Retinal pigment epithelial cell (primary cell): ENCODE measurements at regions not wholly inside any gene's neighbourhood (a gene's known extent, or its start where the extent isn't known, plus 50 kb on each side); places are given as distances from the start of the nearest gene placed in this dataset.

ENCODE experiments used
- DNase-seq: peaks from one replicate; pipeline ENCODE4 v3.0.0-alpha.2; 2010; ENCODE audit warnings: low read depth
- H3K4me3 ChIP-seq: 2 replicates; pipeline ENCODE4 v1.5.1; 2011; ENCODE audit warnings: mild to moderate bottlenecking, low read length, control low read depth, moderate library complexity
- CTCF ChIP-seq: conservative IDR thresholded peaks from 2 replicates; pipeline ENCODE4 v1.5.1; 2011; ENCODE audit warnings: low read depth, low read length, control low read depth, inconsistent platforms

GRCh38 chr2:33822964-33823363, 223.9 kb upstream of the FAM98A start:
- no peak overlapping the region for H3K4me3 ChIP-seq
- no peak for TF ChIP-seq CTCF
- DNase-seq = no peak

- no peak for DNase-seq
- TF ChIP-seq CTCF = no peak
- no peak overlapping the region for H3K4me3 ChIP-seq
These were observed 213.6 kb upstream of the FAM98A start for GRCh38 chr2:33812707-33813106.

GRCh38 chr2:33810046-33810835, 211.1 kb upstream of the FAM98A start:
- no peak for DNase-seq
- no peak overlapping the region for H3K4me3 ChIP-seq
- no peak for TF ChIP-seq CTCF

DNA sequence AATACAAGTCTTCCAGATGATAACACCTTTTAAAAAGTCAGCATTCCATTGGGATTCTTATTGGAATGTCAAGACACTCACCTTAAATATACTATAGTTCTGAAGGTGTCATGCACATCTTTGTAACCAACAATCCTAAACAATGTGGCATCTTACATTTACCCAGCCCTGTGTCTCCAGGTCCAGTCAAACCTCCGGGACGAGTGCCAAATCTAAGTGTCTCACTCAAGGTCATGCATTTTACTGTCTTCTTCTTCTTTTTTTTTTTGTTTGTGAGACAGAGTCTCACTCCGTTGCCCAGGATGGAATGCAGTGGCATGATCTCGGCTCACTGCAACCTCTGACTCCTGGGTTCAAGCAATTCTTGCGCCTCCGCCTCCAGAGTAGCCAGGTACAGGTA, 206.9 kb upstream of the FAM98A start:
- no peak for DNase-seq
- TF ChIP-seq CTCF = no peak
- no peak overlapping the region for H3K4me3 ChIP-seq

- no peak for DNase-seq
- no peak overlapping the region for H3K4me3 ChIP-seq
- no peak for TF ChIP-seq CTCF
These were observed 205.1 kb upstream of the FAM98A start for GRCh38 chr2:33804155-33804554.

GRCh38 chr2:33796511-33796910, 197.4 kb upstream of the FAM98A start:
- no peak for DNase-seq
- TF ChIP-seq CTCF = no peak

GRCh38 chr2:33791625-33792024, 192.5 kb upstream of the FAM98A start:
- peak; percentile 17 for DNase-seq
- H3K4me3 ChIP-seq = no peak overlapping the region
- no peak for TF ChIP-seq CTCF

More at GRCh38 chr2:33796511-33796910, 197.4 kb upstream of the FAM98A start:
- no peak overlapping the region for H3K4me3 ChIP-seq
